GM06990 (cell line): ENCODE measurements at regions not wholly inside any gene's neighbourhood (a gene's known extent, or its start where the extent isn't known, plus 50 kb on each side); places are given as distances from the start of the nearest gene placed in this dataset.

ENCODE experiments used
- DNase-seq: peaks from one replicate; pipeline ENCODE4 v3.0.0-alpha.2; 2011; ENCODE audit not compliant: insufficient read length; ENCODE audit errors: extremely low read depth
- H3K27me3 ChIP-seq: replicated peaks from 2 replicates; pipeline ENCODE4 v1.6.0; 2011; ENCODE audit warnings: low read length; ENCODE audit not compliant: control insufficient read depth, insufficient read depth
- H3K36me3 ChIP-seq: 2 replicates; pipeline ENCODE4 v1.5.1; 2011; ENCODE audit warnings: low read length; ENCODE audit not compliant: control insufficient read depth, insufficient read depth
- H3K4me3 ChIP-seq: replicated peaks from 2 replicates; pipeline ENCODE4 v1.5.1; 2011; ENCODE audit warnings: low read depth, mild to moderate bottlenecking, control low read depth, low read length
- TF ChIP-seq, protein P1 (sequence below): IDR thresholded peaks from 2 replicates; pipeline ENCODE4 v1.5.1; 2011; ENCODE audit warnings: low read length, control low read depth, mild to moderate bottlenecking, inconsistent platforms; ENCODE audit not compliant: insufficient read depth, poor library complexity, severe bottlenecking

DNA sequence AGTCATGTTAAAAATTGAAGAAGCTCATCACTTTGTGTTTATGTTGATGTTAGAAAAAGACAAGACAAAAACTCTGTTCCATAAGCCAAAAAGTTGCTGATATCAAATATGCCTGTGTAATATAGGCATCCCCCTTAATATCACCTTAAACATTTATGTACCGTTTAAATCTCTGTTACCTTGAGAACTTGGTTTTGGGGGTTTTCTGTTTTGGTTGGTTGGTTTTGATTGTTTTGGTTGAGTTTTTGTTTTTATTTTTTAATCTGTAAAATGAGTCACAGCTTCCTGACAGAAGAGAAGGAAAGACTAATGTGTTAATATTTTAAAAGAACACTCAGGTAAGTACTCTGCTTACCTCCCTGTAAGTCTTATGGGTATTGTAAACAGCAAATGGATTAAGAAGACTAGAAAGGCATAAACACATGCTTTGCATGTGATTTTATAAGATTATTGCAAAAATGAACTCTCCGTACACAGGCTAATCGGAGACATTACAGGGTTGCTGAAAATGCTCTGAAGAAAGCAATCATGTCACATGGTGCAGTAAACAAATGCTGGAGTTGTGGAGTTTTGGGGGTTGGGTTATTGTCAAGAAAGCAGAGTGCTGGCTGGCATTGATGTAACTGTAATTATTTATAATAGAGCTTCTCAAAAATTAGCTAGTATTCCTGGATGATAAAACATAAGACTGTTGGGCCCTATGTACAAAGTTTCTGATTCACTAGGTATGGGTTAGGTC, 69.5 kb upstream of the MBNL1 start:
- no peaks in the 10 kb centered on the region for H3K27me3 ChIP-seq
- no peak for DNase-seq
- peak overlapping the region; percentile 35 for H3K4me3 ChIP-seq
- no peaks in the 10 kb centered on the region for H3K36me3 ChIP-seq
- TF ChIP-seq, protein P1, sequence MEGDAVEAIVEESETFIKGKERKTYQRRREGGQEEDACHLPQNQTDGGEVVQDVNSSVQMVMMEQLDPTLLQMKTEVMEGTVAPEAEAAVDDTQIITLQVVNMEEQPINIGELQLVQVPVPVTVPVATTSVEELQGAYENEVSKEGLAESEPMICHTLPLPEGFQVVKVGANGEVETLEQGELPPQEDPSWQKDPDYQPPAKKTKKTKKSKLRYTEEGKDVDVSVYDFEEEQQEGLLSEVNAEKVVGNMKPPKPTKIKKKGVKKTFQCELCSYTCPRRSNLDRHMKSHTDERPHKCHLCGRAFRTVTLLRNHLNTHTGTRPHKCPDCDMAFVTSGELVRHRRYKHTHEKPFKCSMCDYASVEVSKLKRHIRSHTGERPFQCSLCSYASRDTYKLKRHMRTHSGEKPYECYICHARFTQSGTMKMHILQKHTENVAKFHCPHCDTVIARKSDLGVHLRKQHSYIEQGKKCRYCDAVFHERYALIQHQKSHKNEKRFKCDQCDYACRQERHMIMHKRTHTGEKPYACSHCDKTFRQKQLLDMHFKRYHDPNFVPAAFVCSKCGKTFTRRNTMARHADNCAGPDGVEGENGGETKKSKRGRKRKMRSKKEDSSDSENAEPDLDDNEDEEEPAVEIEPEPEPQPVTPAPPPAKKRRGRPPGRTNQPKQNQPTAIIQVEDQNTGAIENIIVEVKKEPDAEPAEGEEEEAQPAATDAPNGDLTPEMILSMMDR, result no peak

DNA sequence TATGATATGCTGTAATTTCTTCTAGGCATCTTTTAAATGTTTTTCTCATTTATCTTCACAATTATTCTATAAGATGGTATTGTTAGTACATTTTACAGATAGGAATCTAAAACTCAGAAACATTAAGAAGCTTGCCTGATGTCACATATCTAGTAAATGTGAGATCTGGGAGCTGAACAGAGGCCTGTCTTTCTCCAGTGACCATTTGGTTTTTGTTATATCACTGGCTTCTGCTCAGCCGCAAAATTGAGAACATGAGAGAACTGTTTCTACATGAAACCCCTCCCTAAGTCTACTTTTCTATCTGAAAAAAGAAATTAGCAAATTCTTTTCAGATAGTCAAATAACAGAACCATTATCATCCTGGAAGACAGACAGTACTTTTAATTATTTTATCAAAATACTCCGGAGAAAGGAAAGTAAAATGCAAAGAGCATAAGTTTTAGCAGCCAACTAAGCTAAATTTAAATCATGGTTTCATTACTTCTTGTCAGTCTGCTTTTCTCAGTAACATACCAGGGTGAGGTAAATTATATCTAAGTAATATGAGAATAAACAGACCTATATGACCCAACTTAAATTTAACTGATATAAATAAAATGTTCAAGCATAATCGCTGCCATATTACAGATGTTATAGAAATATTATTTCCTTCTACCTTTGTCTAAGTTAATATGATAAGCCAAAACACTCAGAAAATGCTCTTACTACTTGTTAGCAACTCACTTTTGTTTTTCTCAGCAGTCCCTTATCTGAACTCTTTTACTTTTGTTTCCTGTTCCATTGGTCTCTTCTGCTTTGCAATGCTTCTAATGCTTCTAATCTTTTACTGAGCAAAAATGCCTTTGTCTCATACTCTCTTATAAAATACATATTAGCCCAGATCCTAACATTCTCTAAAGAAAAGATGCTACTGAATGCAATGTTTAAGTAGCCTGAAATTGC, 68.0 kb upstream of the MBNL1 start:
- no peaks in the 10 kb centered on the region for H3K27me3 ChIP-seq
- peak overlapping the region; percentile 40 for H3K4me3 ChIP-seq
- DNase-seq, result peak; percentile 40
- TF ChIP-seq, protein P1, result no peak
- H3K36me3 ChIP-seq, result no peaks in the 10 kb centered on the region

DNA sequence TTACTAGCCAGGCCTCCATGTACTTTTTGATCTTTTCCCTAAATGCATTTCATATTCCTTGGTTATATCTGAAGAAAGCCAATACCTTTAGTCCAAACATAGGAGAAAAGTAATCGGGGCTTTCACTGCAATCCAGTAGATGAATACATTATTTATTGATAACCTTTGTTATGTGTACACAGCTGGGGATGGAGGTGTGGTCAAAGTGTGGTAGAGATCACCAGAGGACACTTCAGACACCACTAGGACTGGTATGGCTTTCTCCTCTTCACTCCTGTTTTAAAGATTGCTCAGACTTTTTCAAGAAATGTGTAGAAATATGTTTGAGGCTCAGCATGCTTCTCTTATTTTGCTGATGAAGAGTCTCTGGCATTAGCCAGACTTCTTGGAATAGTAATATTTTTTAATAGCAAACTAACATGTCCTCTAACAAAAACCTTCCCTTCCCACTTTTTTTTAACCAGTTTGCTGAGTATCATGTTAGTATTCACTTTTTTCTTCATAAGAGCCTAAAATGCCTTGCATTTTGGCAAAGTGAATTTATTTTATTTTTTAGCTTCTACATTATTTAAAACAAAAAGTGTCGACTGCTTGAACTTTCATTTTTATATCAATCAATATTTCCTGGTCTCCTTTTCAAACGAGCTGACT, 65.6 kb upstream of the MBNL1 start:
- Histone ChIP-seq H3K36me3 (no peaks in the 10 kb centered on the region), H3K27me3 (no peaks in the 10 kb centered on the region), H3K4me3 (peak overlapping the region; percentile 29)
- no peak for DNase-seq
- TF ChIP-seq, protein P1, result no peak

DNA sequence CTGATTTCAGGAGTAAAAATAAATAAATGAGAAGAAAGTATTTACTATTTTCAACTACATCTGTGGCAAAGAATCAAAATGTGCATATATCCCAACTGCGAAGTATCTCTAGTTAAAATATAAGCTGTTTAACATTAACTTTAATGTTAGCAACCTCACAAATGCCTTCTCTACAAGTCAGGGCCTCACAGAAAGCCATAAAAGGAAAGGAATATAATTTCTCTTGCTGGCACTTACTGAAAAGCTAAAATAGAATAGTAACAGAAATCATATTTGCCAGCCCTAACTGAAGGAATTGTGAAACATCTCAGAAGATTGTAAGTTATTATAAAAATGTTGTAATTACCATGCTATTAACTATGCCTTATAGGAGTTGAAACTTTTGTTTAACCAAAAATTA, 65.1 kb upstream of the MBNL1 start:
- TF ChIP-seq, protein P1, result no peak
- Histone ChIP-seq H3K4me3 (peak overlapping the region; percentile 29), H3K27me3 (no peaks in the 10 kb centered on the region), H3K36me3 (no peaks in the 10 kb centered on the region)
- DNase-seq, result no peak

DNA sequence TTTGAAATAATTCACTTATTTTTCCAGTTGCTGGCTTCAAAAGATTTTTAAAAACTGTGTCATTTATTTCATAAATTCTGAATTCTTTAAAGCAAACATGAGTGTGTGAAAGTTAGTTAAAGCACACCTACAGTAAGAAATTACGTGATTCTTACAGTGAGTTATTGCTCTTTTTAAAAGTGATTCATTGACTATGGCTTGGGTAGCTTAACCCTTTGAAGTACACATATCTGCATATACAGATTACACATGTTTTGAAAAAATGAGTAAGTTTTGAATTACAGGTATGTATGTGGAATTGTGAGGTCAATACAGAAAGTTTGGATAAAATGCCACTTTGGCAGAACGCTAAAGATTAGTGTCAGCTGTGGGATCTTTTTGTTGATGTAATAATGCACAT, 64.5 kb upstream of the MBNL1 start:
- Histone ChIP-seq H3K27me3 (no peaks in the 10 kb centered on the region), H3K4me3 (peak overlapping the region; percentile 20), H3K36me3 (no peaks in the 10 kb centered on the region)
- TF ChIP-seq, protein P1, result no peak
- no peak for DNase-seq
